ENCODE measurements at regions not wholly inside any gene's neighbourhood (a gene's known extent, or its start where the extent isn't known, plus 50 kb on each side); places are given as distances from the start of the nearest gene placed in this dataset.

DNA sequence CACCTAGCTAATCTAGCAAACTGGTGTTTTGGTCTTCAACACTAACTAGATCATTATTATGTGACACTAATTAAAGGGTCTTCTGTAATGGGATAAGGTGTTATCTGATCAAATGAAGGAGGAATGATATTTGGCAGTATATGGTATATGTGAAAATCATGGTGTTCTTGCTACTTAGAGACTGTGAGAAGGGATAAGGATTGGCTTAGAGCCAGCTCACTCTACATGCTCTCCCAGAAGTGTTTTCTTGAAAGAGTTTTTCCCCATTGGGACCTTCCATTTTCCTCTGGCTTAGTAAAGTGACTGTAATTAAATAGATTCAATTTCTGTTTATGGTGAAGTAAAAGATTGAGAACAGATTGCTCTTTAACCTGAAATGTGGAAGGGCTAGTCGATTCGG lies 71.2 kb upstream of the RGL1 start:
- TF ChIP-seq CTCF (IDR thresholded peaks at IDR 0.05), result no peak
- TF ChIP-seq POLR2A (IDR thresholded peaks at IDR 0.05), result no peak
